T follicular helper cell (primary cell): ENCODE measurements at regions not wholly inside any gene's neighbourhood (a gene's known extent, or its start where the extent isn't known, plus 50 kb on each side); places are given as distances from the start of the nearest gene placed in this dataset.
"Not testable (repeated sequence)": the region's sequence is repeated elsewhere in the genome, so short reads cannot be mapped to it uniquely, and the experiment has no call there.

ENCODE experiments used
- DNase-seq: peaks from one replicate; pipeline ENCODE4 v3.0.0-alpha.2; 2020; ENCODE audit warnings: low read depth

- DNase-seq: no peak
Measured at GRCh38 chr18:78790511-78790910, 189.1 kb upstream of the SALL3 start.

DNA sequence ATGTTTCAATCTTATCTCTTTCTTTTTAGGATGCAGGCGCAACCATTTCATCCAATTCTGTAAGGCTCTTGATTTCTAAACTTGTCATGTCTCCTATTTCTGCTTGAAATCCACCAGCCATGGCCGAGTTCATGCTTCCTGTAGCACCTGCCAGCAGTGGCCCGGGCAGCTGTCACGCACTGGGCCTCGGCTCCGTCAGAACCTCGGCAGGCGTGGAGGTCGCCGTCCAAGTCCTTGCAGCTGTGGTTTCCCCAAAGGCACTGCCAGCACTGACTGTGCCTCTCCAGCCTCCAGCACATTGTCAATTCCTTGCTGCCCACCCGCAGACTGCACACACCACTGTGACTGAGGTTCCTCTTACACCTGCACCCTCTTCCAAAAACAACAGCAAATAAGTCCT lies 188.7 kb upstream of the SALL3 start:
- DNase-seq: no peak

- no peak for DNase-seq
Measured at GRCh38 chr18:78792094-78792493, 187.5 kb upstream of the SALL3 start.

DNA sequence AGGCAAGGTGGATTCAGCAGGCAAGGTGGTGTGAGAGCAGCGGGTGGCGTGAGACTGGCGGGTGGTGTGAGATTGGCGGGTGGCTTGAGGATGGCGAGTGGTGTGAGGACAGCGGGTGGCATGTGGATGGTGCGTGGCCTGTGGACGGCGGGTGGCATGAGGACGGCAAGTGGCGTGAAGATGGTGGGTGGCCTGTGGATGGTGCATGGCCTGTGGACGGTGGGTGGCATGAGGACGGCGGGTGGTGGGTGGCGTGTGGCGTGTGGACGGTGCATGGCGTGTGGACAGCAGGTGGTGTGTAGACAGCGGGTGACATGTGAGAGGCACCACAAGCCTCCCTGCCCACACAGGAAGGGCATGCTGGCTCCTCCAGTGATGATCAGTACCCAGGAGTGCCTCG lies 186.9 kb upstream of the SALL3 start:
- DNase-seq: no peak

- no peak for DNase-seq
Measured at GRCh38 chr18:78793313-78794070, 186.1 kb upstream of the SALL3 start.

DNA sequence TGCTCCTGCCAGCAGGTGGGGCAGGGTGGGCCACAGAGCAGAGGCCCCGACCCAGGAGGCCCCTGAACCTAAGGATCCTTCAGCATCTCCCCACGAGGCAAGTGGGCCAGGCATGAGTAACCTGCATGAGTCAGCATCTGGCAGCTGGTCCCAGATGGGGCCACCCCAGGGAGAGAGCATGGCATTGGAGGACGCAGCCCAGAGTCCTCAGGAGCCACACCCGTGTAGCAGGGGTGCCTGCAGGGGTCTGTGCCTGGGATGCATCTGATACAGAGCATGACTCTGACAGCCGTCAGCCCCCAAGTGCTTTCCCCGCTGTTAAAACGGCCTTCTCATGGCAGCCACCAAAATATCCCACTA lies 185.6 kb upstream of the SALL3 start:
- DNase-seq: no peak

- DNase-seq: no peak
Measured at GRCh38 chr18:78796693-78797455, 182.7 kb upstream of the SALL3 start.

DNA sequence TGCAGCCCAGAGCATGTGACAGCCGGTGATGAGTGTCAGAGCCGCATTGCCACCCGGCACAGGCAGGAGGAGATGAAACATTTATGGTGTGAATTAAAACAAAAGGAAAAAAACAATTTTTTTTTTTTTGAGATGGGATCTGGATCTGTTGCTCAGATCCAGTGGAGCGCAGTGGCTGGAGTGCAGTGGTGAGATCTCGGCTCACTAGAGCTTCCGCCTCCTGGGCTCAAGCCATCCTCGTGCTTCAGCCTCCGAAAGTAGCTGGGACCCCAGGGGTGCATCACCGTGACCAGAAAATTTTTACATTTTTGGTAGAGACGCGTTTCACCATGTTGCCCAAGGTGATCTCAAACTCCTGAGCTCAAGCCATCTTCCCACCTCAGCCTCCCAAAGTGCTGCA lies 182.1 kb upstream of the SALL3 start:
- DNase-seq: no peak

GRCh38 chr18:78798402-78799175 lies 181.0 kb upstream of the SALL3 start:
- DNase-seq: no peak

GRCh38 chr18:78799382-78800089 lies 180.1 kb upstream of the SALL3 start:
- no peak for DNase-seq

DNA sequence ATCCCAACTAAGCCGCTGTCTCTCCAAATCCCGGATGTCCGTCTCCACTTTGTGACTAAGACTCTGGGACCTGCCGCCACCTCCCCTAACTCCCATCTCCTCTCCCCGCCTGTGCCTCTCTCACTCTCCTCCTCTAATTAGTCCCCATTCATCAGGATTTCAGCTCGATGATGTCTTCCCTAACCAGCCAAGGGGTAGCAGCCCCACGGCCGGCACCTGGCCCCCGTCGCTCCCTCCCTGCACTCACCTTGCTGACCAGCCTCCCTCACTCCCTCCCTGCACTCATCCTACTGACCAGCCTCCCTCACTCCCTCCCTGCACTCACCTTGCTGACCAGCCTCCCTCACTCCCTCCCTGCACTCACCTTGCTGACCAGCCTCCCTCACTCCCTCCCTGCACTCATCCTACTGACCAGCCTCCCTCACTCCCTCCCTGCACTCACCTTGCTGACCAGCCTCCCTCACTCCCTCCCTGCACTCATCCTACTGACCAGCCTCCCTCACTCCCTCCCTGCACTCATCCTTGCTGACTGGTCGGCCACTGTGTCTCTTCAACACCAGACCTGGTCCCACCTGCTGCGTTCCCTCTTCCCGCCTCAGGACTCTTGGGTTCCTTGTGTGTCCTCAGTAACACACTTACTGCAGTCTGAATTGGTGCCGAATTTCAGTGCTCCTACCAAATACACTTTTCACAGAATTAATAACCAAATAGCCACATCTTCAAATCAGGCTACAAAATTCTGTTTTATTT lies 179.3 kb upstream of the SALL3 start:
- DNase-seq: not testable (repeated sequence)

DNA sequence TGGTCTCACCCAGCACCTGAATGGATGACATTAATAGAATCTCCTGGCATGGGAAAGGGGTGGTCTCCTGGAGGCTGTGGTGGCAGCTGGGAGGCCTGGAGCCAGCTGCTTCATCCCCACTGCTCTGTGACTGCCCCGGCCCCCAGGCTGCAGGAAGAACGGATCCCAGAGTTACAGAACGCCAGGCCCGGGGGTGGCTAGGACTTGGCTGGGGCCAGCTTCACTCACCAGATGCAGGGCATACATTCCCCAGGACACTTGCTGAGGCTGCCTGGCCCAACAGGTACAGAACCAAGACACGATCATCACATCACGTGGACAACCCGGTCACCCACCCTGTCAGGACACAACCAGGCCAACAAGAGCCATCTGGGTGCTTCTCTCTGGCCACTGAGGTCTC lies 178.6 kb upstream of the SALL3 start:
- no peak for DNase-seq

DNA sequence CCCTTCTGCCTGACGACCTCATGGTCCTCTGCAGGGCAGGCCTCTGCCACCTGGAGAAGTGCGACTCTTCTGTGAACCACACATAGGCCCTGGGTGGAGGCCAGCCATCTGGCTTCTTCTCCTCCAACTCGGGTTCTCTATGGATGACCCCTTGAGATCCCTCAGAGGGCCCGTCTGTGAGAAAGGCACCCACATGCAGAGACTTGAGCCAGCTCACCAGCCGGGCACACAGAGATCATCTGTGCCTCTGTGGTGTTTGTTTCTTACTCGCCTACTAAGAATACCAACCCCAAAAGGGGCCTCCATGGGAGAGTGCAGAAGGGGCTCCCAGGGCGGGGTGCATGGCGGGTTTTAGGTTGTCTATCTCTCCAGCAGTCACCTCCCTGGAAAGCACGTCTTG lies 176.5 kb upstream of the SALL3 start:
- DNase-seq: no peak

DNA sequence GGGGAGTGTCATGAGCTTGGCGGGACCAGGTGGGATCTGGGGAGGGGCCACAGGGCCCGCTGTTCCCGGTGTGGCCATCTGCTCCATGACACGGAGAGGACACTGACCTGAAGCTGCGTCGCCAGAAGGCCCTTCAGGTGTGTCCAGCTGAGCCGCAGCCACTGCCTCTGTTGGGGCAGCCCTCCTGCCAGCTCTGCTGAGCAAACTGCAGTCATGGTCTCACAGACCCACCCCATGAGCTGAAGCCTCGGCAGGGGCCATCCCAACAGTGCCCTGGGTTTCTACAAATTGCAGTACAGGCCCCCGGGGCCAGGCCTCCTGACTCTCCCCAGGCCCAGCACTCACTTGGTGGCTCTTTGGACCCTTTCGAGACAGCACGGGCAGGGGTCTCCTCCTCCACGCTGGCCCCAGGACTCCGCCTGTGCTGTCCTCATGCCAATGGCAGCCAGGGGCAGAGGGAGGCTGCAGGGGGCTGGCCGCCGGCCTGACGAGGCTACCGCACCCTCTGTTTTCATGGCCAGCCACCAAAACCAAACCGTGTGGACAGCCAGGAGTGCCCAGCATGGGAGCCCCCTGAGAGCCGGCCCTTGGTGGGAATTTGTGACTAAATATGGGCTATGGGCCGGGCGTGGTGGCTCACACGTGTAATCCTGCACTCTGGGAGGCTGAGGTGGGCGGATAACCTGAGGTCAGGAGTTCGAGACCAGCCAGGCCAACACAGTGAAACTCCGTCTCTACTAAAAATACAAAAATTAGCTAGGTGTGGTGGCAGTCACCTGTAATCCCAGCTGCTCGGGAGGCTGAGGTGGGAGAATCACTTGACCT lies 175.2 kb upstream of the SALL3 start:
- no peak for DNase-seq

DNA sequence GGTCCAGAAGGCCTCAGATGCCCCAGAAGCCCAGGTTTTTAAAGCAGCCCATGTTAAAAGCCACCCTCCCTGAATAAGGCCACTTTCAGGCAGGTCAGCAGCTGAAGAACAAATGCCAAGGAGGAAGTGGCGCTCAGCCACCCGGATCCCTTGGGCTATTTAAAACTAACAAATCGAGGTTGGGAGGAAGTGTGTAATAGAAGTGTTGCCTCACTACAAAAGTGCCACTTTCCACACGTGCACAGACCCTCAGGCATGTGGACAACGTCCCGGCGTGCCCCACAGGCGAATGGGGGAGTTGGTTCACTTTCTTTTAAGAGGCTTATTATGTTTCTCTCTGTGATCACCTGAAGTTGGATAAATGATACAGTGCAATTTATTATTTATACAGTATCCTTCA lies 173.8 kb upstream of the SALL3 start:
- no peak for DNase-seq

DNA sequence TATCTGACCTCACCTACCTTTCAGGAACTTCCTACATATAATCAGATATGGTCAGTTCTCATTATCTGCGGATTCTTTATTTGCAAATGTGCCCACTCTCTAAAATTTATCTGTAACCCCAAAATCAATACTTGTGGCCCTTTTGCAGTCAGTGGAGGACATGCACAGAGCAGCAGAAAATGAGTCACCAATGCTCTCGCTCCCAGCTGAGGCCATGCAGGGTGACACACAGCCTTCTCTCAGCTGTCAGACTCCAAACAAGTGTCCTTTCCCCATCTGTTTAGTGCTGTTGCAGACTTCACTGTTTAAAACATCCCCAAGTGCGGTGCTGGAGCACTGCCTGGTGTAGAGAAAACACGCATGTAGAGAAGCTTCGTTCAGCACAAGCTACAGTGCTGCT lies 171.9 kb upstream of the SALL3 start:
- DNase-seq: no peak

DNA sequence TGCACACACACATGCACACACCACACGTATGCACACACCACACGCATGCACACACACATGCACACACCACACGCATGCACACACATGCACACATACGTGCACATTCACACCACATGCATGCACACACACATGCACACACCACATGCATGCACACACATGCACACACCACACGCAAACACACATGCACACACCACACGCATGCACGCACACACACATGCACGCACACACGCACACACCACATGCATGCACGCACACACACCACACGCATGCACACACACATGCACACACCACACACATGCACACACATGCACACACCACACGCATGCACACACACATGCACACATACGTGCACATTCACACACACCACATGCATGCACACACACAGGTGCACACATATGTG lies 169.8 kb upstream of the SALL3 start:
- no peak for DNase-seq

- no peak for DNase-seq
Measured at GRCh38 chr18:78810706-78811105, 168.9 kb upstream of the SALL3 start.

- DNase-seq: no peak
Measured at GRCh38 chr18:78812067-78812466, 167.6 kb upstream of the SALL3 start.

DNA sequence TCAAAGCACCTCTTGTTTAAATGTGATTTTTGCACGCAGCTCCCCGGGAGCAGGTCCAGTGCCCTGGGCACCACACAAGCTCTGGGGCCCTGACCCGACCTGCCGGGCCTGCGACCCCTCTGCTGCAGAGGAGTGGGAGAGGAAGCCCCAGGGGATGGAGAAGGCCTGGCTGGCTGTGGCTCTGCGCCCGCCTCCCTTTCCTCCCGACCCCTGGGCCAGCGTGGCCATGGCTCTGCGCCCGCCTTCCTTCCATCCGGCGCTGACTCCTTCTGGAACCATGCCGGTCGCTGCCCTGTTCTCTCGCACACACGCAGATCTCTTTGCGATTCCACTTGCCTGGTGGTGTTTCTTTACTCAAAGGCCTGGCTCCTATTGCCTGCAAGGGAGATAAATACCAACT lies 166.5 kb upstream of the SALL3 start:
- no peak for DNase-seq
